GM23338 (cell line): ENCODE measurements at regions not wholly inside any gene's neighbourhood (a gene's known extent, or its start where the extent isn't known, plus 50 kb on each side); places are given as distances from the start of the nearest gene placed in this dataset.

Experiments
- ATAC-seq: fragments of 200-7000 bp; cut with Tn5 transposase; 3 replicates; pipeline ENCODE4 v1.9.1; 2020
- DNase-seq: peaks from one replicate; pipeline ENCODE4 v3.0.0-alpha.2; 2015; ENCODE audit warnings: low spot score
- H2AFZ ChIP-seq: fragments of 200-600 bp; sonication (generic); 2 replicates; pipeline ENCODE4 v1.8.0; 2016; ENCODE audit warnings: antibody characterized with exemption, mild to moderate bottlenecking, moderate library complexity
- H3F3A ChIP-seq: fragments of 200-600 bp; sonication (generic); replicated peaks from 2 replicates; pipeline ENCODE4 v1.8.0; 2017; ENCODE audit warnings: antibody characterized with exemption, mixed run types, low read depth
- H3K27ac ChIP-seq: fragments of 200-600 bp; sonication (generic); 2 replicates; pipeline ENCODE4 v1.6.1; 2016; ENCODE audit warnings: low read depth
- H3K27me3 ChIP-seq: fragments of 200-600 bp; sonication (generic); 2 replicates; pipeline ENCODE4 v1.8.0; 2016; ENCODE audit warnings: mild to moderate bottlenecking, mixed run types, moderate library complexity; ENCODE audit not compliant: insufficient read depth
- H3K36me3 ChIP-seq: fragments of 200-600 bp; sonication (generic); 2 replicates; pipeline ENCODE4 v1.8.0; 2016; ENCODE audit warnings: mild to moderate bottlenecking; ENCODE audit not compliant: insufficient read depth
- H3K4me1 ChIP-seq: fragments of 200-600 bp; sonication (generic); 2 replicates; pipeline ENCODE4 v1.8.0; 2016; ENCODE audit warnings: mild to moderate bottlenecking, moderate library complexity; ENCODE audit not compliant: insufficient read depth
- H3K4me2 ChIP-seq: fragments of 200-600 bp; sonication (generic); 2 replicates; pipeline ENCODE4 v1.7.1; 2017; ENCODE audit warnings: mixed run types
- H3K4me3 ChIP-seq: fragments of 200-600 bp; sonication (generic); 2 replicates; pipeline ENCODE4 v1.6.1; 2016; ENCODE audit warnings: mixed run types
- H3K79me2 ChIP-seq: fragments of 200-600 bp; sonication (generic); replicated peaks from 2 replicates; pipeline ENCODE4 v1.8.0; 2017; ENCODE audit warnings: mild to moderate bottlenecking; ENCODE audit not compliant: insufficient read depth
- H3K9me2 ChIP-seq: fragments of 200-600 bp; sonication (generic); 2 replicates; pipeline ENCODE4 v1.8.0; 2017; ENCODE audit not compliant: insufficient read depth
- H4K20me1 ChIP-seq: fragments of 200-600 bp; sonication (generic); replicated peaks from 2 replicates; pipeline ENCODE4 v1.8.0; 2017; ENCODE audit warnings: mild to moderate bottlenecking; ENCODE audit not compliant: insufficient read depth
- H3K27ac Mint-ChIP-seq: 2 replicates; pipeline ENCODE4 v1.8.0; 2020; ENCODE audit warnings: inconsistent platforms, mild to moderate bottlenecking, moderate library complexity, mixed read lengths
- H3K27me3 Mint-ChIP-seq: 3 replicates; pipeline ENCODE4 v1.8.0; 2022; ENCODE audit warnings: low read depth, mild to moderate bottlenecking, moderate library complexity, mixed read lengths, inconsistent platforms; ENCODE audit not compliant: insufficient read depth, poor library complexity
- H3K36me3 Mint-ChIP-seq: 3 replicates; pipeline ENCODE4 v1.8.0; 2021; ENCODE audit warnings: low read depth, mild to moderate bottlenecking, inconsistent platforms, moderate library complexity, mixed read lengths
- H3K4me1 Mint-ChIP-seq: 3 replicates; pipeline ENCODE4 v1.8.0; 2020; ENCODE audit warnings: mild to moderate bottlenecking, inconsistent platforms, mixed read lengths
- H3K4me3 Mint-ChIP-seq: 3 replicates; pipeline ENCODE4 v1.8.0; 2021; ENCODE audit warnings: moderate library complexity, mild to moderate bottlenecking, inconsistent platforms, mixed read lengths
- H3K9me3 Mint-ChIP-seq: 3 replicates; pipeline ENCODE4 v1.8.0; 2020; ENCODE audit warnings: moderate library complexity, mild to moderate bottlenecking, inconsistent platforms, mixed read lengths
- CREB1 ChIP-seq: fragments of 250-450 bp; sonication (Bioruptor Pico); IDR thresholded peaks from 2 replicates; pipeline ENCODE4 v1.5.0; 2020; ENCODE audit warnings: low read depth, mild to moderate bottlenecking, moderate library complexity
- EZH2 ChIP-seq: fragments of 200-600 bp; sonication (generic); IDR thresholded peaks from one replicate; pipeline ENCODE4 v1.8.0; 2017; ENCODE audit warnings: antibody characterized with exemption, mild to moderate bottlenecking, low read depth; ENCODE audit not compliant: unreplicated experiment
- EZH2phosphoT487 ChIP-seq: fragments of 200-600 bp; sonication (generic); IDR thresholded peaks from one replicate; pipeline ENCODE4 v1.8.1; 2018; ENCODE audit warnings: antibody characterized with exemption; ENCODE audit not compliant: unreplicated experiment
- JUNB ChIP-seq: IDR thresholded peaks from one replicate; pipeline ENCODE4 v1.6.1; 2016; ENCODE audit warnings: antibody characterized with exemption; ENCODE audit not compliant: unreplicated experiment
- NANOG ChIP-seq: IDR thresholded peaks from 2 replicates; pipeline ENCODE4 v1.6.1; 2016; ENCODE audit warnings: antibody characterized with exemption, borderline replicate concordance
- POLR2AphosphoS5 ChIP-seq: IDR thresholded peaks from 2 replicates; pipeline ENCODE4 v1.6.1; 2016; ENCODE audit warnings: antibody characterized with exemption, low read depth
- STAT1 ChIP-seq: IDR thresholded peaks from one replicate; pipeline ENCODE4 v1.6.1; 2016; ENCODE audit warnings: antibody characterized with exemption; ENCODE audit not compliant: unreplicated experiment
- ZNF114 ChIP-seq: fragments of 250-450 bp; sonication (Bioruptor Pico); IDR thresholded peaks from 2 replicates; pipeline ENCODE4 v1.5.0; 2020; ENCODE audit warnings: mild to moderate bottlenecking, moderate library complexity
- ZNF331 ChIP-seq: fragments of 250-450 bp; sonication (Bioruptor Pico); IDR thresholded peaks from 2 replicates; pipeline ENCODE4 v1.5.0; 2020; ENCODE audit warnings: low read depth, mild to moderate bottlenecking, moderate library complexity
- TF ChIP-seq, protein P1 (sequence below): IDR thresholded peaks from one replicate; pipeline ENCODE4 v1.6.1; 2018; ENCODE audit warnings: antibody characterized with exemption; ENCODE audit not compliant: unreplicated experiment
- TF ChIP-seq, protein P2 (sequence below): fragments of 250-450 bp; sonication (Bioruptor Pico); IDR thresholded peaks from 2 replicates; pipeline ENCODE4 v1.5.0; 2020; ENCODE audit warnings: mild to moderate bottlenecking, moderate library complexity

DNA sequence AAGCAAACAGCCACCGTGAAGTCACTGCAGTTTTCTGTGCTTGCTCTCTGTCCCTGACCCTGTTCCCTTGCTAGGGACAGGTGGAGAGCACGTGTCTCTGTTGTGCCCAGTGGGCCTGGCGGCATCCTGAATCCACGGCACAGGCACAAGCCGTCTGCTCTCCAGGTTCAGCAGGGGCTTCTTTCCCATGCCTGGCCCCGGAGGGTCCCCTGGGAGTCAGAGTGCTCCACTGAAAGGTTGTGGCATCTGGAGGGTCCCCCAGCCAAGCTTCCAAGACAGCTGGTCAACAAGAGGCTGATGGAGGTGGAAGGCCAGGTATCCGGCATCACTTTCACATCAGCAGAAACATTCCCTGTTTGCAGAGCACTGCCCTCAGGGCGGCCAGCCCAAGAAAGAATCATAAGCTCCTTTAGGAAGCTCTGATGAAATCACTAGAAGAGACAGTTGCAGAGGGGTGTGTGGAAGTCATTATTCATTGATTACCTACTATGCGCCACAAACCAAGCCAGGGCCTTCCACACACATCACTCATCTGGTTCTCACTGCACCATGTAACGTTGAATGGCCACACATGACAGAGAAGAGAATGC is 346.4 kb upstream of the B3GAT1 start (continued):
- TF ChIP-seq CREB1 (CRISPR knock-in tag) = no peak

DNA sequence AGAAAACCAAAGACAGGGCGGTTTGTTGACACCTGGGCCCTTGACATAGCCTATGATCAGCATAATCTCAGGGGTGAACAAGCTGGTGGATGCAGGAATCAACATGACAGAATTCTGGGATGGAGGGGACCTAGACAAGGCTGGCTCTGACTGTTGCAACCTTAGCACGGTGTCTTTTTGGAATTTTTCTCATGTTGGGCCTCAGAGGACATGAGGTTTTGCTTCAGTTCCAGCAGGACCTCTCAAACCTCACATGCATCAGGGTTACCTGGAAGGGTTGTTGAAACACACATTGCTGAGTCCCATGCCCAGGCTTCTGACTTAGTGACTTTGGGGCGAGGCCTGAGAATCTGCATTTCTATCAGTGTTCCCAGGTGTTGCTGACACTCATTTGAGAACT is 345.6 kb upstream of the B3GAT1 start:
- H3K27me3 ChIP-seq = no peaks in the 10 kb centered on the region
- no peaks in the 10 kb centered on the region for H3K9me3 Mint-ChIP-seq
- H3K9me2 ChIP-seq = no peaks in the 10 kb centered on the region
- ATAC-seq (no peak), DNase-seq (no peak)
- H3K36me3 Mint-ChIP-seq = no peaks in the 10 kb centered on the region
- 0 out of 2 replicates have a peak, but pooled peaks cover 6% of the 10 kb centered on the region for H3F3A ChIP-seq
- no peak overlapping the region for H2AFZ ChIP-seq
- H3K4me3 Mint-ChIP-seq = no peak overlapping the region
- no peak overlapping the region for H3K4me3 ChIP-seq
- no peaks in the 10 kb centered on the region for H4K20me1 ChIP-seq
- H3K4me1 Mint-ChIP-seq = peaks cover 10% of the 10 kb centered on the region; the same call in 2 of the 3 replicates
- H3K79me2 ChIP-seq = no peaks in the 10 kb centered on the region
- no peaks in the 10 kb centered on the region for H3K36me3 ChIP-seq
- no peak overlapping the region for H3K27ac Mint-ChIP-seq
- no peaks in the 10 kb centered on the region for H3K4me1 ChIP-seq
- no peak overlapping the region for H3K27ac ChIP-seq
- peaks cover 12% of the 10 kb centered on the region for H3K27me3 Mint-ChIP-seq
- no peak for TF ChIP-seq NANOG
- TF ChIP-seq JUNB = no peak
- no peak for TF ChIP-seq ZNF331
- no peak for TF ChIP-seq EZH2
- no peak for TF ChIP-seq EZH2phosphoT487
- TF ChIP-seq CREB1 (CRISPR knock-in tag) = no peak
- TF ChIP-seq, protein P1, sequence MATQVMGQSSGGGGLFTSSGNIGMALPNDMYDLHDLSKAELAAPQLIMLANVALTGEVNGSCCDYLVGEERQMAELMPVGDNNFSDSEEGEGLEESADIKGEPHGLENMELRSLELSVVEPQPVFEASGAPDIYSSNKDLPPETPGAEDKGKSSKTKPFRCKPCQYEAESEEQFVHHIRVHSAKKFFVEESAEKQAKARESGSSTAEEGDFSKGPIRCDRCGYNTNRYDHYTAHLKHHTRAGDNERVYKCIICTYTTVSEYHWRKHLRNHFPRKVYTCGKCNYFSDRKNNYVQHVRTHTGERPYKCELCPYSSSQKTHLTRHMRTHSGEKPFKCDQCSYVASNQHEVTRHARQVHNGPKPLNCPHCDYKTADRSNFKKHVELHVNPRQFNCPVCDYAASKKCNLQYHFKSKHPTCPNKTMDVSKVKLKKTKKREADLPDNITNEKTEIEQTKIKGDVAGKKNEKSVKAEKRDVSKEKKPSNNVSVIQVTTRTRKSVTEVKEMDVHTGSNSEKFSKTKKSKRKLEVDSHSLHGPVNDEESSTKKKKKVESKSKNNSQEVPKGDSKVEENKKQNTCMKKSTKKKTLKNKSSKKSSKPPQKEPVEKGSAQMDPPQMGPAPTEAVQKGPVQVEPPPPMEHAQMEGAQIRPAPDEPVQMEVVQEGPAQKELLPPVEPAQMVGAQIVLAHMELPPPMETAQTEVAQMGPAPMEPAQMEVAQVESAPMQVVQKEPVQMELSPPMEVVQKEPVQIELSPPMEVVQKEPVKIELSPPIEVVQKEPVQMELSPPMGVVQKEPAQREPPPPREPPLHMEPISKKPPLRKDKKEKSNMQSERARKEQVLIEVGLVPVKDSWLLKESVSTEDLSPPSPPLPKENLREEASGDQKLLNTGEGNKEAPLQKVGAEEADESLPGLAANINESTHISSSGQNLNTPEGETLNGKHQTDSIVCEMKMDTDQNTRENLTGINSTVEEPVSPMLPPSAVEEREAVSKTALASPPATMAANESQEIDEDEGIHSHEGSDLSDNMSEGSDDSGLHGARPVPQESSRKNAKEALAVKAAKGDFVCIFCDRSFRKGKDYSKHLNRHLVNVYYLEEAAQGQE = no peak
- no peak for TF ChIP-seq STAT1
- TF ChIP-seq ZNF114 = no peak
- TF ChIP-seq, protein P2, sequence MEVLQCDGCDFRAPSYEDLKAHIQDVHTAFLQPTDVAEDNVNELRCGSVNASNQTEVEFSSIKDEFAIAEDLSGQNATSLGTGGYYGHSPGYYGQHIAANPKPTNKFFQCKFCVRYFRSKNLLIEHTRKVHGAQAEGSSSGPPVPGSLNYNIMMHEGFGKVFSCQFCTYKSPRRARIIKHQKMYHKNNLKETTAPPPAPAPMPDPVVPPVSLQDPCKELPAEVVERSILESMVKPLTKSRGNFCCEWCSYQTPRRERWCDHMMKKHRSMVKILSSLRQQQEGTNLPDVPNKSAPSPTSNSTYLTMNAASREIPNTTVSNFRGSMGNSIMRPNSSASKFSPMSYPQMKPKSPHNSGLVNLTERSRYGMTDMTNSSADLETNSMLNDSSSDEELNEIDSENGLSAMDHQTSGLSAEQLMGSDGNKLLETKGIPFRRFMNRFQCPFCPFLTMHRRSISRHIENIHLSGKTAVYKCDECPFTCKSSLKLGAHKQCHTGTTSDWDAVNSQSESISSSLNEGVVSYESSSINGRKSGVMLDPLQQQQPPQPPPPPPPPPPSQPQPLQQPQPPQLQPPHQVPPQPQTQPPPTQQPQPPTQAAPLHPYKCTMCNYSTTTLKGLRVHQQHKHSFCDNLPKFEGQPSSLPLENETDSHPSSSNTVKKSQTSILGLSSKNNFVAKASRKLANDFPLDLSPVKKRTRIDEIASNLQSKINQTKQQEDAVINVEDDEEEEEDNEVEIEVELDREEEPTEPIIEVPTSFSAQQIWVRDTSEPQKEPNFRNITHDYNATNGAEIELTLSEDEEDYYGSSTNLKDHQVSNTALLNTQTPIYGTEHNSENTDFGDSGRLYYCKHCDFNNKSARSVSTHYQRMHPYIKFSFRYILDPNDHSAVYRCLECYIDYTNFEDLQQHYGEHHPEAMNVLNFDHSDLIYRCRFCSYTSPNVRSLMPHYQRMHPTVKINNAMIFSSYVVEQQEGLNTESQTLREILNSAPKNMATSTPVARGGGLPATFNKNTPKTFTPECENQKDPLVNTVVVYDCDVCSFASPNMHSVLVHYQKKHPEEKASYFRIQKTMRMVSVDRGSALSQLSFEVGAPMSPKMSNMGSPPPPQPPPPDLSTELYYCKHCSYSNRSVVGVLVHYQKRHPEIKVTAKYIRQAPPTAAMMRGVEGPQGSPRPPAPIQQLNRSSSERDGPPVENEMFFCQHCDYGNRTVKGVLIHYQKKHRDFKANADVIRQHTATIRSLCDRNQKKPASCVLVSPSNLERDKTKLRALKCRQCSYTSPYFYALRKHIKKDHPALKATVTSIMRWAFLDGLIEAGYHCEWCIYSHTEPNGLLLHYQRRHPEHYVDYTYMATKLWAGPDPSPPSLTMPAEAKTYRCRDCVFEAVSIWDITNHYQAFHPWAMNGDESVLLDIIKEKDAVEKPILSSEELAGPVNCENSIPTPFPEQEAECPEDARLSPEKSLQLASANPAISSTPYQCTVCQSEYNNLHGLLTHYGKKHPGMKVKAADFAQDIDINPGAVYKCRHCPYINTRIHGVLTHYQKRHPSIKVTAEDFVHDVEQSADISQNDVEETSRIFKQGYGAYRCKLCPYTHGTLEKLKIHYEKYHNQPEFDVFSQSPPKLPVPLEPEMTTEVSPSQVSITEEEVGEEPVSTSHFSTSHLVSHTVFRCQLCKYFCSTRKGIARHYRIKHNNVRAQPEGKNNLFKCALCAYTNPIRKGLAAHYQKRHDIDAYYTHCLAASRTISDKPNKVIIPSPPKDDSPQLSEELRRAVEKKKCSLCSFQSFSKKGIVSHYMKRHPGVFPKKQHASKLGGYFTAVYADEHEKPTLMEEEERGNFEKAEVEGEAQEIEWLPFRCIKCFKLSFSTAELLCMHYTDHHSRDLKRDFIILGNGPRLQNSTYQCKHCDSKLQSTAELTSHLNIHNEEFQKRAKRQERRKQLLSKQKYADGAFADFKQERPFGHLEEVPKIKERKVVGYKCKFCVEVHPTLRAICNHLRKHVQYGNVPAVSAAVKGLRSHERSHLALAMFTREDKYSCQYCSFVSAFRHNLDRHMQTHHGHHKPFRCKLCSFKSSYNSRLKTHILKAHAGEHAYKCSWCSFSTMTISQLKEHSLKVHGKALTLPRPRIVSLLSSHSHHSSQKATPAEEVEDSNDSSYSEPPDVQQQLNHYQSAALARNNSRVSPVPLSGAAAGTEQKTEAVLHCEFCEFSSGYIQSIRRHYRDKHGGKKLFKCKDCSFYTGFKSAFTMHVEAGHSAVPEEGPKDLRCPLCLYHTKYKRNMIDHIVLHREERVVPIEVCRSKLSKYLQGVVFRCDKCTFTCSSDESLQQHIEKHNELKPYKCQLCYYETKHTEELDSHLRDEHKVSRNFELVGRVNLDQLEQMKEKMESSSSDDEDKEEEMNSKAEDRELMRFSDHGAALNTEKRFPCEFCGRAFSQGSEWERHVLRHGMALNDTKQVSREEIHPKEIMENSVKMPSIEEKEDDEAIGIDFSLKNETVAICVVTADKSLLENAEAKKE (CRISPR knock-in tag) = no peak
- no peak for TF ChIP-seq POLR2AphosphoS5
- no peak overlapping the region for H3K4me2 ChIP-seq
